NT2/D1 (cell line): ENCODE measurements at regions not wholly inside any gene's neighbourhood (a gene's known extent, or its start where the extent isn't known, plus 50 kb on each side); places are given as distances from the start of the nearest gene placed in this dataset.

ENCODE experiments used
- SUZ12 ChIP-seq: IDR thresholded peaks from 2 replicates; pipeline ENCODE4 v1.6.1; 2011; ENCODE audit not compliant: insufficient read length, insufficient read depth; ENCODE audit errors: extremely low read depth
- YY1 ChIP-seq: IDR thresholded peaks from 2 replicates; pipeline ENCODE4 v1.6.1; 2011; ENCODE audit not compliant: insufficient read length, insufficient read depth
- ZNF274 ChIP-seq: IDR thresholded peaks from 2 replicates; pipeline ENCODE4 v1.6.1; 2011; ENCODE audit warnings: mild to moderate bottlenecking, low read depth, low read length

GRCh38 chr7:89606511-89606910 is 547.8 kb upstream of the STEAP1 start:
- TF ChIP-seq YY1 (no peak), ZNF274 (no peak), SUZ12 (no peak)
